ENCODE measurements at regions not wholly inside any gene's neighbourhood (a gene's known extent, or its start where the extent isn't known, plus 50 kb on each side); places are given as distances from the start of the nearest gene placed in this dataset.
"Not testable (repeated sequence)": the region's sequence is repeated elsewhere in the genome, so short reads cannot be mapped to it uniquely, and the experiment has no call there.

- TF ChIP-seq CTCF (IDR thresholded peaks at IDR 0.05), result no peak
- H3K9me3 Mint-ChIP-seq, result no peaks in the 10 kb centered on the region
- no peak overlapping the region for H3K27ac Mint-ChIP-seq
- peaks cover 5% of the 10 kb centered on the region for H3K27me3 Mint-ChIP-seq (ENCODE audit: low read depth, poor library complexity)
- no peaks in the 10 kb centered on the region for H3K36me3 Mint-ChIP-seq (ENCODE audit: low read depth)
- no peak overlapping the region for H3K4me3 Mint-ChIP-seq
- H3K4me1 Mint-ChIP-seq, result peaks cover 15% of the 10 kb centered on the region
- DNase-seq, result no peak
Observed at GRCh38 chr17:14579716-14580115, 278.8 kb downstream of the HS3ST3B1 start.

- H3K4me1 Mint-ChIP-seq, result peaks cover 19% of the 10 kb centered on the region
- no peak overlapping the region for H3K4me3 Mint-ChIP-seq
- TF ChIP-seq CTCF (IDR thresholded peaks at IDR 0.05), result no peak
- no peak for DNase-seq
- no peaks in the 10 kb centered on the region for H3K36me3 Mint-ChIP-seq (ENCODE audit: low read depth)
- peaks cover 7% of the 10 kb centered on the region for H3K27me3 Mint-ChIP-seq (ENCODE audit: low read depth, poor library complexity)
- H3K9me3 Mint-ChIP-seq, result no peaks in the 10 kb centered on the region
- H3K27ac Mint-ChIP-seq, result peak overlapping the region; percentile 66
Observed at GRCh38 chr17:14575471-14575953, 274.6 kb downstream of the HS3ST3B1 start.

DNA sequence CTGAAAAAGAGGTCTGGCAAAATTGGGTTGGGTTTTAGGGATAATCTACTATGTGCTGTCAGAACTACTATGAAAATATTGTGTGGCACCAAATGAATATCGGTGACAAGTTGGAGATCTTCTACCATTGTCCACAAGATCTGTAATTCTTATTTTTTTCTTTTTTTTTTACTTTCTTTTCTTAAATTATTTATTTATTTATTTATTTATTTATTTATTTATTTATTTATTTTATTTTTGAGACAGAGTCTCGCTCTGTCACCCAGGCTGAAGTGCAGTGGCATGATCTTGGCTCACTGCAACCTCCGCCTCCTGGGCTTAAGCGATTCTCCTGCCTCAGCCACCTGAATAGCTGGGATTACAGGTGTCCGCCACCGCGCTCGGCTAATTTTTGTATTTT, 259.4 kb downstream of the HS3ST3B1 start:
- not testable (repeated sequence) for H3K36me3 Mint-ChIP-seq (ENCODE audit: low read depth); H3K9me3 Mint-ChIP-seq; H3K27ac Mint-ChIP-seq; H3K27me3 Mint-ChIP-seq (ENCODE audit: low read depth, poor library complexity); H3K4me3 Mint-ChIP-seq; DNase-seq
- H3K4me1 Mint-ChIP-seq, result peaks cover 37% of the 10 kb centered on the region

GRCh38 chr17:14559264-14560119, 258.6 kb downstream of the HS3ST3B1 start:
- H3K9me3 Mint-ChIP-seq, result no peaks in the 10 kb centered on the region
- H3K4me1 Mint-ChIP-seq, result peaks cover 37% of the 10 kb centered on the region
- no peak for DNase-seq
- no peak overlapping the region for H3K4me3 Mint-ChIP-seq
- no peak for TF ChIP-seq CTCF (IDR thresholded peaks at IDR 0.05)
- no peak overlapping the region for H3K27ac Mint-ChIP-seq
- H3K27me3 Mint-ChIP-seq (ENCODE audit: low read depth, poor library complexity), result no peaks in the 10 kb centered on the region
- H3K36me3 Mint-ChIP-seq (ENCODE audit: low read depth), result no peaks in the 10 kb centered on the region

- DNase-seq, result no peak
- Mint-ChIP-seq H3K4me1 (peaks cover 38% of the 10 kb centered on the region), H3K27ac (no peak overlapping the region), H3K9me3 (no peaks in the 10 kb centered on the region), H3K4me3 (no peak overlapping the region), H3K36me3 (ENCODE audit: low read depth) (no peaks in the 10 kb centered on the region), H3K27me3 (ENCODE audit: low read depth, poor library complexity) (no peaks in the 10 kb centered on the region)
- TF ChIP-seq CTCF (IDR thresholded peaks at IDR 0.05), result no peak
Observed at GRCh38 chr17:14557480-14557879, 256.6 kb downstream of the HS3ST3B1 start.

GRCh38 chr17:14553847-14554246, 253.0 kb downstream of the HS3ST3B1 start:
- Mint-ChIP-seq H3K27ac (no peak overlapping the region), H3K36me3 (ENCODE audit: low read depth) (no peaks in the 10 kb centered on the region), H3K27me3 (ENCODE audit: low read depth, poor library complexity) (no peaks in the 10 kb centered on the region), H3K4me1 (peaks cover 33% of the 10 kb centered on the region), H3K9me3 (no peaks in the 10 kb centered on the region), H3K4me3 (no peak overlapping the region)
- no peak for TF ChIP-seq CTCF (IDR thresholded peaks at IDR 0.05)
- DNase-seq, result no peak

Measured in nephron progenitor cell (in vitro differentiated cells).